A673 (cell line): ENCODE measurements at regions not wholly inside any gene's neighbourhood (a gene's known extent, or its start where the extent isn't known, plus 50 kb on each side); places are given as distances from the start of the nearest gene placed in this dataset.

ENCODE experiments used
- EZH2 ChIP-seq: fragments of 200-600 bp; sonication (generic); IDR thresholded peaks from 2 replicates; pipeline ENCODE4 v1.6.1; 2017; ENCODE audit warnings: borderline replicate concordance, low read depth, mild to moderate bottlenecking, mixed read lengths, antibody characterized with exemption, low read length; ENCODE audit not compliant: poor library complexity, severe bottlenecking
- TF ChIP-seq, protein P1 (sequence below): fragments of 300-800, 200-600 bp; sonication (generic); conservative IDR thresholded peaks from 2 replicates; pipeline ENCODE4 v1.5.1; 2017; ENCODE audit warnings: low read depth, mild to moderate bottlenecking, antibody characterized with exemption, low read length, moderate library complexity, mixed read lengths

DNA sequence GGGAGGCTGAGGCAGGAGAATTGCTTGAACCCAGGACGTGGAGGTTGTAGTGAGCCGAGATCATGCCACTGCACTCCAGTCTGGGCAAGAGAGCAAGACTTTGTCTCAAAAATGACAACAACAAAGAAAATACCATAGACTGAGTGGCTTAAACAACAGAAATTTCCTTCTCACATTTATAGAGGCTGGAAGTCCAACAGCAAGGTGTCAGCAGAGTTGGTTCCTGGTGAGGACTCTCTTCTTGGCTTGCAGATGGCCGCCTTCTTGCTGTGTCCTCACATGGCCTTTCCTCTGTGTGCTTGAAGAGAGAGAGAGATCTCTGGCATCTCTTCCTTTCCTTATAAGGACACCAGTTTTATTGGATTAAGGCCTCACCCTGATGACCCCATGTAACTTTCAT, 56.1 kb upstream of the ADGRE5 start:
- no peak for TF ChIP-seq EZH2
- TF ChIP-seq, protein P1, sequence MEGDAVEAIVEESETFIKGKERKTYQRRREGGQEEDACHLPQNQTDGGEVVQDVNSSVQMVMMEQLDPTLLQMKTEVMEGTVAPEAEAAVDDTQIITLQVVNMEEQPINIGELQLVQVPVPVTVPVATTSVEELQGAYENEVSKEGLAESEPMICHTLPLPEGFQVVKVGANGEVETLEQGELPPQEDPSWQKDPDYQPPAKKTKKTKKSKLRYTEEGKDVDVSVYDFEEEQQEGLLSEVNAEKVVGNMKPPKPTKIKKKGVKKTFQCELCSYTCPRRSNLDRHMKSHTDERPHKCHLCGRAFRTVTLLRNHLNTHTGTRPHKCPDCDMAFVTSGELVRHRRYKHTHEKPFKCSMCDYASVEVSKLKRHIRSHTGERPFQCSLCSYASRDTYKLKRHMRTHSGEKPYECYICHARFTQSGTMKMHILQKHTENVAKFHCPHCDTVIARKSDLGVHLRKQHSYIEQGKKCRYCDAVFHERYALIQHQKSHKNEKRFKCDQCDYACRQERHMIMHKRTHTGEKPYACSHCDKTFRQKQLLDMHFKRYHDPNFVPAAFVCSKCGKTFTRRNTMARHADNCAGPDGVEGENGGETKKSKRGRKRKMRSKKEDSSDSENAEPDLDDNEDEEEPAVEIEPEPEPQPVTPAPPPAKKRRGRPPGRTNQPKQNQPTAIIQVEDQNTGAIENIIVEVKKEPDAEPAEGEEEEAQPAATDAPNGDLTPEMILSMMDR, result no peak
